NCI-H226 (cell line): ENCODE measurements at regions not wholly inside any gene's neighbourhood (a gene's known extent, or its start where the extent isn't known, plus 50 kb on each side); places are given as distances from the start of the nearest gene placed in this dataset.
"Not testable (repeated sequence)": the region's sequence is repeated elsewhere in the genome, so short reads cannot be mapped to it uniquely, and the experiment has no call there.

Source experiments
- DNase-seq: peaks from one replicate; pipeline ENCODE4 v3.0.0-alpha.2; 2015

DNA sequence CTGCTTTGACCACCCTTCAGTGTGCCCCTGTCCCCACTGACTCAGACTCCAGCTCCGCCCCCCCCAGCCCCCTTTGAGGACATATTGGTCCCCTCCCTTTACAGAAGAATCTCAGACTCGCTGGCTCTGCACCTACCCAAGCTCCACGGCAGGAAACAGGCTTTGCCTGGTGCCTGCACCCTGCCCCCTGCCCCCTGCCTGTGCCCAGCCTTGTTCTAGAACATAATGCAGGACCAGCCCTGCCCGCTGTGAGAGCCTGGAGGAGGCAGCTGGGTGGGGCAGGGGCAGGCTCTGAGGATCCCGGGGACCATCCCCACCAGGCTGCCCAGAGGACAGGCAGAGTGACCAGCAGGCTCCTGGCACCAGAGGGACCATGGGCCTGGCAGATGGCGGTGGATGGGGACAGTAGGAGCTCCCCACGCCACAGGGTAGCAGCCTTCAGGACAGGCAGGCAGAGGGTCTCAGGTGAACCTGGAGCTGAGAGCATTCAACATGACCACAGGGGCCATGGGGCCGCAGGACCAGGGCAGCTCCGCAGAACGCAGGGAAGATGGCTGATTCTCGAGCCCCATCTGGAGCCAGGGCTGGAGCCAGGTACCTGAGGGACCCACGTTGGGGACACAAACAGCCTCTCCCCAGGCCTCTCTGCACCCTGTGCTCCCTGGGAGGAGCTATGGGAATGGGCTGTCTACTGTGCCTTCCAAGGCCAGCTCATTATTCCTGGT lies 165.0 kb upstream of the FOXD4L5 start:
- not testable (repeated sequence) for DNase-seq

DNA sequence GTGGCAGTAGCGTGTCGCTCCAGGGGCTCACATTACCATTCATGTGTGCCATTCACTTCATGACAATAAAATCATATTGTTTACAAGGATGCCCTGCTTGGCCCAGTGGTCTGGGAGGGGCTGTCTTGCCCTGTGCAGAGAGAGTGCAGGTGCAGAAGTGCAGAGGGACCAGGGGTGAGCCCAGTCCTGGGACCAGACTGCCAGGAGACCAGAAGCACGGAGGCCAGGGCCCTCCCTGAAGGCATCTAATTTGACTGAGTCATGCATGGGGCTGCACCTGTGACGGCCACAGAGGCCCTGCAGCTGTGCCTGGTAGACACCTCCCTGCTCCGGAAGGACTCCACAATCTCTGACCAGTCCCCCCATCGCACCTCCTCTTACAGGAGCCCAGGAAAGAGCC lies 164.4 kb upstream of the FOXD4L5 start:
- DNase-seq, result no peak

DNA sequence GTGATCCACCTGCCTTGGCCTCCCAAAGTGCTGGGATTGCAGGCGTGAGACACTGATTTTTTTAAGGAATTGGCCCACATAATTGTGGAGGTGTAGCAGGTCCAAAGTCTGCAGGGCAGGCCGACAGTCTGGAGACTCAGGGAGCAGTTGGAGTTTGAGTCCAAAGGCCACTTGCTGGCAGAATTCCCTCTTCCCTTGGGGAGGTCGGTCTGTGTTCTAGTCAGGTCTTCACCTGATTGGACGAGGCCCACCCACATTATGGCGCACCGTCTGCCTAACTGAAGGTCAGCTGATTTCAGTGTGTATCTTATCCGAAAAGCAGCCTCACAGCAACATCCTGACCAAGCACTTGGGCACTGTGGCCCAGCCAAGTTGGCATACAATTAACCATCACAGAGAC lies 162.1 kb upstream of the FOXD4L5 start:
- not testable (repeated sequence) for DNase-seq

DNA sequence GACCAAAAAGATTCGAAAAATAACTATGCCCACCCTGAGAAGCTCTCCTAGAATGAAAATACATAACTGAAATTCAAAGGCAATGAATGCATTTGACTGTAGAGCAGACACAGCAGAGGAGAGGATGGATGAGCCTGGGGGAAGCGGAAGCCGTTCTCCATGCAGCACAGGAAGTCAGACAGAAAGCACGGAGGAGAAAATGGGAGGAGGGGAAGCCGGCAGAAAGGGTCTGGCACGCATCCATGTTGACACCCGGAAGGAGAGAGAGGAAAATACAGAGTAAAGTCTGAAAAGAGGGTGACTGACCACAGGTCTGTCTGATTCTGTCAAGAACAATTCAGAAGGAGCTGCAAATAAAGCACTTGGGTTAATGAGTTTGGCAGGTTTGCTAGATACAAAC lies 161.0 kb upstream of the FOXD4L5 start:
- DNase-seq, result not testable (repeated sequence)

DNA sequence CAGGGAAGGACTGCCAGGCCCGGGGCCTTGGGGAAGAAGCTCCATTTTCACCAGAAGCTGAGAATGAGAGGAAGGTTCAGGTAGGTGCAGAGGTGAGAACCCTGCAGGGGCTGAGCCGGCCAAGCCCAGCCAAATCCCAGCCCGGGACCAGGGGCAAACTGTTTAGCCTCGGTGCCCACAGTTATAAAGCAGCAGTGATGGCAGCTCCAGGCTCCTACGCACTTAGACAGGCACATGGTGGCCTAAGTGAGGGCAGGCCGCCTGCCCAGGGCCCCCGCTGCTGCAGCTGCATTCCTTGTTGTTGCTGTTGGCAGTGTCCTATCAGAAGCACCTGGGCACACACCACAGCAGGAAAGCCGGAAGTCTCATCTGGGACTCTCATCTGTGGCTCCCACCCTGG lies 159.9 kb upstream of the FOXD4L5 start:
- DNase-seq, result no peak

DNA sequence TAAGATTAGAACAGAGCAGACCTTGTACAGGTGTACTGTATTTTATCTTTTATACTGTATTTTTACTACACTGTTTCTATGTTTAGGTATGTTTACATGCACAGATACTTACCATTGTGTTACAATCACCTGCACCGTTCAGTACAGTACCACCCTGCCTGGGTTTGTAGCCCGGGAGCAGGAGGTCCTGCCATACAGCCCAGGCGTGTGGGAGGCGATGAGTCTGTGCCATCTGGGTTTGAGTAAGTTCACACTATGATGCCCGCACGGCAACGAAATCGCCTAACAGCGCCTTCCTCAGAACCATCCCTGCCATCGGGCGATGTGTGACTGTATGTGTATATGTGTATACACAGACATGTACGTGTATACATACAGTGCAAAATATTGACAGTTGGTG lies 157.1 kb upstream of the FOXD4L5 start:
- not testable (repeated sequence) for DNase-seq

DNA sequence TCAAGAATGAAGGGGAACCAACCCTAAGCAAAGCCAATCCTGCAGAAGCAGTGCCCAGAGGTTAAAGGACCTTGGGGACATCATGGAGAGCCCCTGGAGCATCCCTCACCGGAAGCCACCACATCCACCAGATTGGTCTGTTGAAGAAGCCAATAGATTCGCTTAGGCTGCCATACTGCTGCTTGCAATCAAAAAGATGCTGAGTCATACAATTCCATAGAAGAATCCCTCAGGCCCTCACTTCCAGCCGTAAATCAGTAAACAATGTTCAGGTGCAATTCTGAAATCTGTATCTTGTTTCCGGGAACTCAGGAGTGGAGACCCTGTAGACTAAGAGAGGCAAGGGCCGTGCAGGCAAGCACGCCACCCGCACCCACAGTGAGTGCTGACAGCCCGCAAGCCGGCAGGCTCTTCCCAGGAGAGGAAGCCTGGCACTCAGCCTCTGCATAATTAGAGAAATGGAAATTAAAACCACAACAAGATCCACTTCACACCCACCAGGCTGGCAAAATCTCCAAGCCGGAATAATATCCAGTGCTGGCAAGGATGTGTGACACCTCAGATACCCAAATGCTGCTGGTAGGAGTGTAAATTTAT lies 156.4 kb upstream of the FOXD4L5 start:
- DNase-seq, result not testable (repeated sequence)

DNA sequence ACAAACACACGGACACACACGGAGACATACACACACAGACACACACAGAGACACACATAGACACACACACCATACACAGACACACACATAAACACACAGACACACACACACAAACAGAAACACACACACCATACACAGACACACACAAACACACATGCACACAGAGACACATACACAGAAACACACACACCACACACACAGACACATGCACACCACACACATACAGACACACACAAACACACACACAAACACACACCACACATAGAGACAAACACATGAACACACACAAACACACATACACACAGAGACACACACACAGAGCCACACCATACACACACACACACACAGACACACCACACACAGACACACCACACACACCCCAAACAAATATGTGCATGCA lies 152.7 kb upstream of the FOXD4L5 start:
- no peak for DNase-seq

DNA sequence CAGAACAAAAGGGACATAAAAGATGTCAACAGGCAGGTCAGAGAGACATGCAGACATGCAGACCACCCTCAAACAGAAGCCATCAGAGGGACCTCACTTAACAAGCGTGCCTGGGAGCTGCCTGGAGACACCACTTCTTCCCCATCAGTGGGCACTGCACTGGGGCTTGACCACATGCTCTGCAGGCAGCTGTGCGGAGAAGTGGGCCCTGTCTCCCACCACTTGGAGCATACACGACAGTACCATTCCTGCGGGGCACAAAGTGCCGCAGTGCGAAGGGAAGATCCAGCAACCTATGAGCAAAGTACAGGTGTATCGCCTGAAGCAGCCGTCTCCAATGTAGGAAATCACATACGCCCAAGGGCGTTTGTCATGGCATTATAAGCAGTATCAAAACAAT lies 150.5 kb upstream of the FOXD4L5 start:
- DNase-seq, result no peak

DNA sequence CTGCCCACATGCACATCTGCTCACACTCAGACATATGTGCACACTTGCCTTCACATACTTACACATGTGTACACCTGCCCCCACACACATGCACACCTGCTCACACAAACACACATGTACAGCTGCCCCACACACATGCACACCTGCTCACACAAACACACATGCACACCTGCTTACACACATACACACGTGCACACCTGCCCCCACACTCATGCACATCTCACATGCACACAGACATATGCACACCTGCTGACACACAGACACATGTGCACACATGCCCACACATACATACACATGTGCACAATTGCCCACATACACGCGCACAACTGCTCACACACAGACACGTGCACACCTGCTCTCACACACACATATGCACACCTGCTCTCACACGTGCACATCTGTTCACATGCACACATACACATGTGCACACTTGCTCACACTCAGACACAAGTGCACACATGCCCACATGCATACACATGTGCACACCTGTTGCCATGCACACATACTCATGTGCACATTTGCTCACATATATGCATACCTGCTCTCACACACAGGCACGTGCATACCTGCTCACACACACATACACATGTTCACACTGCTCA lies 147.8 kb upstream of the FOXD4L5 start:
- DNase-seq, result no peak

DNA sequence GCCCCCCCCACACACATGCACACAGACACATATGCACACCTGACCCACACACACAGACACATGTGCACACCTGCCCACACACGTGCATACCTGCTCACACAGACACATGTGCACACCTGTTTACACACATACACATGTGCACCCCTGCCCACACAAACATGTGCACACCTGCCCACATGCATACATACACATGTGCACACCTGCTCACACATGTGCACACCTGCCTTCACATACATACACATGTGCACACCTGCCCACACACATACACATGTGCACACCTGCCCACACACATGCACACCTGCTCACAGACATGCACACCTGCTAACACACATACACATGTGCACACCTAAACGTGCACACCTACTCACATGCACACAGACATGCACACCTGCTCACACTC lies 147.0 kb upstream of the FOXD4L5 start:
- no peak for DNase-seq

DNA sequence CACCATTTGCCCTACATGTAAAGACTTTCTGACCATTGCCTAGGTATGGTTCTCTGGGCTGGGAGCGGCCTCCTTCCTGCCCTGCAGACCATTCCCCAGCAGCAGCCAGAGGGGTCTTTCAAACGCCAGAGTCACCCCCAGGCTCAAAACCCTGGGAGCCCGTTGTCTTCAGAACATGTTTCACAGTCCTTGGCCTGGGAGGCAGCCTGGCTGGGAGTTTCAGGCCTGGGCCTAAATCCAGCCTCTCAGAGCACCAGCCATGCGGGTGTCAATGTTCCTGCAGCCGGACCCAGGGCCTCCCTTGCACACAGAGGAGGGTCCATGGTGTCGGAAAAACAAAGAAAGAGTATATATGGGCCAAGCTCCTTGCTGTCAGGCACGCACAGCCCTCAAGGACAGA lies 145.2 kb upstream of the FOXD4L5 start:
- DNase-seq, result no peak

DNA sequence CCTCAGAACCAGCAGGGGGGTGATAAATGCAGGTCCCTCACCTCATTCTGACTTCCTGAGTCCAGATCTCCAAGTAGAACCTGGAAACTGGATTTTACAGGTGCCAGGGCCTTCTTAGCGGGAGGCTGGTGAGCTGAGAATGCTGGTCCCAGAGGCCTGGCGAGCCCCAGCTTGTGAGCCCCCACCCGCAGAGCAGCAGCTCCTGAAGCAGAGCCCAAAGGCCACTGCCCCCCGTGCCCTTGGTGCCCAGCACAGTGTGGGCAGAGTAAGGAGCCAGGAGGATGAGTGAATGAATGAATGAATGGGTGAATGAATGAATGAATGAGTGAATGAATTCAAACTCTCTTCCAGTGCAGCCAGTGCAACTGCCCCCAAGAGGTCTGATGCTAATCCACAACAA lies 142.4 kb upstream of the FOXD4L5 start:
- DNase-seq, result not testable (repeated sequence)

DNA sequence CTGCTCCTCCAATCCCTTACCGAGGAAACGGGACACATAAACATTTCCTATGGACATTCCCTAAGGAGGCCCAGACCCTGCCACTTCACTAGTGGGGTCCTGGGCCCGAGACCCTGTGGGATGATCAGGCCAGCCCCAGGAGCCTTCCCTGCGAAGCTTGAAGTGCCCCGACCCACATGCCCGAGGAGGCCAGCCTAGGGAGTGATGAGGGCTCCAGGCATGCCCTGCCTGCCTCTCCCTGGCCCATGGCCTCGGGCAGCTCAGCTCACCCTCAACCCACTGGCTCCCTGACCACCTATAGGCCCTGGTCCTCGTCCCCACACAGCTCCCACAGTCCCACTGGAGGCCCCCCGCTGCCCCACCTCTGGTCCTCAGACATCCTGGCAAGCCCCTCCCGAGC lies 141.8 kb upstream of the FOXD4L5 start:
- not testable (repeated sequence) for DNase-seq

DNA sequence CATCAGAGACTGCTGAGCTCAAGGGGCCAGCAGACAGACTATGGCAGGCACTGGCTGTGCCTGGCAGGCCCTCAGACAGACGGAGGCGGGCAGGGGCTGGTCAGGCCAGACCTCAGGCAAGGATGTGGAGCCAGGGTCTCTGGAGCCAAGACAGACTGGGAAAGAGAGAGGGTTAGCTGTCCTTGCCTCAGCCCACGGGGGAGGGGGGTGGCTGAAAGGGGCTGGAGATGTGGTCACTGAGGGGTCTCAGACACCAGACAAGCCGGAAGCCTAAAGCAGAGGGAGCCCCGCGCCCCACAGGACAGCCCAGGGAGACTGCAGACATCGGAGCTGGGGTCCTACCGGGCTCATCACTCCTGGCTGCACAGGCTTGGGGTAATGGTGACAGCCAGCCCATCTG lies 141.2 kb upstream of the FOXD4L5 start:
- no peak for DNase-seq

DNA sequence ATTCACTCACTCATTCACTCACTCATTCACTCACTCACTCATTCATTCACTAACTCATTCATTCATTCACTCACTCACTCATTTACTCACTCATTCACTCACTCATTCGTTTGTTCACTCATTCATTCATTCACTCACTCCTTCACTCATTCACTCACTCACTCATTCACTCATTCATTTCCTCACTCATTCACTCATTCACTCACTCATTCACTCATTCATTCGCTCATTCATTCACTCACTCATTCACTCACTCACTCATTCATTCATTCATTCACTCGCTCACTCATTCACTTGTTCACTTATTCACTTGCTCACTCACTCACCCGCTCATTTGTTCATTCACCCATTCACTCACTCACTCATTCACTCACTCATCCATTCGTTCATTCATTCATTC lies 140.2 kb upstream of the FOXD4L5 start:
- DNase-seq, result not testable (repeated sequence)

DNA sequence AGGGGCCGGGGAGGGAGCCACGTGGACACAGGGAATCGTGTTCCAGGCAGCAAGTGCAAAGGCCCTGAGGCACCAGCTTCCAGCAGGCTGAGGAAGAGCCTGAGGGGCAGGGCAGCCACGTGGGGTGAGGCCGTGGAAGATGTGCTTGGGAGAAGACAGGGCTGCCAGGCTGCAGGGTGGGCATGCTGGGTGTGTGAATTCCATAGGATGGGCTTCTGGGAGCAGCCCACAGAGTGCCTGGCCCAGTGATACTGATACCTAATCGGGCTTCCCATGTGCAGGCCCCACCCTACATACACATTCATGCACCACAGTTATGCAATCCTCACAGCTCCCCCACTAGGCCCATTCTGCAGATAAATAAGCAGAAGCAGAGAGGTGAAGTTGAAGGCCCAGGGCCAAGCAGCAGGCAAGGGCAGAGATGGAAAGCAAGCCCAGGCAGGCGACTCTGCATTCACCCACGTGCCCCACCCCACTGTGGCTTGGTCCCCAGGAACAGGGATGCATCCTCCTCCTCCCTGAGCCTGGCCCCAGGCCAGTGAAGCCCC lies 139.5 kb upstream of the FOXD4L5 start:
- not testable (repeated sequence) for DNase-seq

DNA sequence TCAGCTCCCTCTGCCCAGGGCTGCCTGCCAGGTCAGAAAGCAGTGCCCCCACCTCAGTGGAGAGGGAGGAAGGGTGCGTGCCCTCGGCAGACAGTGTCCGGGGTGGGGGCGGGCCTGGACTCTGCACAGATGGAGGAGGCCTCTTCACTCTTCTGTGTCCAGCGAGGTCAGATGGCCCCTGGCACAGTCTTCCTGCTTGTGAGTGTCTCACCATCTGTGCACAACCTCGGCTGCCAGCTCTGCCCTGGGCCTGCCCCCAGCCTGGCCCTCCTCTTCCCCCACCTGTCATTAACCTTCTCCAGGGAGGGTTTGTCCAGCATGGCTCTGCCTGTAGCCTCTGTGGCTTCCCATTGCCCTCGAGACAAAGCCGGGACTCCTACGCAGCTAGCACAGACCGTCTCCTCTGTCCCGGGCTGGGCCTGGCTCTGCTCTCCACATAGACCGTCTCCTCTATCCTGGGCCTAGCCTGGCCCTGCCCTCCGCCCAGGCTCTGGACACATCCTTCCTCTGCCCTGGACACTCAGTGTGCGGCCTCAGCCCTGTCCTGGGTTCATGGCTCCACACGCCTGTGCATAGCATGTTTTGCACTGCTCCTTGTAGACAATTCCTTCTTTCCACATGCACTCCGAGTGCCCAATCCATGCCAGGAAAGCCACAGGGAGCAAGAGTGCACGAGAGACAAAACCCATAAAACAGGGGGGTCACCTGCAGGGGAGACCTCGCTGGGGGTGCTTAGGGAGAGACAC lies 138.9 kb upstream of the FOXD4L5 start:
- not testable (repeated sequence) for DNase-seq

DNA sequence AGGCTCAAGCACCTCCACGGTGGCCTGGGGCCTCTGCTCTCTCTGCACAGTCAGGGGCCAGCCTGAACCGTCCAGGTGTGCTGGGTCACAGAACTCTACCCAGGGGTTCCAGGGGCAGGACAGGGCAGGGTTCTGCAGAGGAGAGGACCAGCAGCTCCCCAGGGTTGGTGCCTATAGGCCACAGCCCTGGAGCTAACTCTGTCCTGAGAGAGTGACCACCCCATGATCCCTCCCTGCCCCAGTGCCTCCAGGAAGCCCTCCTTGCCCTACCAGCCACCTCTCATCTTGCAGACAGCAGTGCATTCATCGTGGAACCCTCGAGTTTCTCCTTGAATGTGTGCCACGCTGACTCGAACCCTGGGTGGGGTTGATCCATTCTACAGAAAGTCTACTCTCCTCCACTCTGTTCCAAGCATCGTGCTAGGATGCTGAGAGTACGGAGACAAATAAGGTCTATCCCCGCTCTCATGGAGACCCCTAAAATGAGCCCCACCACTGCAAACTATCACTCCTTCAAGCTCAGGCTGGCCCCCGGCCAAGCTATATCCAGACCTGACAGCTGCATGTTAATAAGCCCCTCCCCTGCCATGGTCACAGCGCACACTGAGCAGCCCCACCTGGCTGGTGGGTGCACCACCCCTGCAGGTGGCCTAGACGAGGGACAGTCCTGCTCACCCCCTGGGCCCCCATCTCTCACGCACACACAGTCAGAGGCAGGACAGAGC lies 138.1 kb upstream of the FOXD4L5 start:
- not testable (repeated sequence) for DNase-seq

DNA sequence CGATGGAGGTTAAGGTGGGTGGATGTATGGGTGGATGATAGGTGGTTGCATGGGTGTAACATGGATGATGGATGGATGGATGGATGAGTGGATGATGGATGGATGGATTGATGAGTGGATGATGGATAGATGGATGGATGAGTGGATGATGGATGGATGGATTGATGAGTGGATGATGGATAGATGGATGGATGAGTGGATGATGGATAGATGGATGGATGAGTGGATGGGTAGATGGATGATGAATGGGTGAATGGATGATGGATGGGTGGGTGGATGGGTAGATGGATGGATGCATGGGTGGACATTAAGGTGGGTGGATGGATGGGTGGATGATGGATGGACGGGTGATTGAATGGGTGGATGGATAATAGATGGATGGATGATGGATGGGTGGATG lies 136.5 kb upstream of the FOXD4L5 start:
- DNase-seq, result not testable (repeated sequence)

DNA sequence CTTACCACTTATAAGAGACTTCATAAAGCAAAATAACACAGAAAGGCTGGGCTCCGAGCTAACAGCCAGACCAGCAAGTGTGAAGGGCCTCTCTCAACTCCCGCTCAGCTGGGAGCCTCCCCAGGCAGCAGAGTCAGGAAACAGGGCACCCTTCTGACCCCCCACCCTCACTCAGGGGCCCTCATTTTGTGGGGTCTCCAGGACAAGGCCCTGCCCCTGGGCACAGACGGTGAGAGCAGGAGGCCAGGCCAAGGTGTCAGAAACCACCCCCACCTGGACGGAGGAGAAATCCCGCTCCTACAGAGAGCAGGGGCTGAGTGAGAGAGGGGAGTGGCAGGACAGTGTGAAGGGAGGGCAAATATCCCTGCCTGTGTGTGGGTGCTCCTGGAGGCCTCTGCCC lies 135.8 kb upstream of the FOXD4L5 start:
- no peak for DNase-seq

DNA sequence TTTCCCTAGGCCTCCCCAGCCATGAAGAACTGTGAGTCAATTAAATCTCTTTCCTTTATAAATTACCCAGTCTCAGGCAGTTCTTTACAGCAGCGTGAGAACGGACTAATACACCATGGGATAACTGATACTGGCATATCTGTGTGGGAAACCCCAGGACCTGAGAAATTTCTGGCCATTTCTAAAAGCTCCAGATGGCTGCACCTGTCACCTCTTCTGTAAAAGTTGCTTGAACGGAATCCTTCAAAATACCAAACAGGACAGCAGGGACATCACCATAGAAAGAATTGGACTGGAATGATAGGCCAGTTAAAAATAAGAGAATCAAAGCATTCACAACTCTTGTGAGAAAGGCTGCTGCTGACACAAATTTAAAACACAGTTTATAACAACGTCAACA lies 134.0 kb upstream of the FOXD4L5 start:
- DNase-seq, result not testable (repeated sequence)

DNA sequence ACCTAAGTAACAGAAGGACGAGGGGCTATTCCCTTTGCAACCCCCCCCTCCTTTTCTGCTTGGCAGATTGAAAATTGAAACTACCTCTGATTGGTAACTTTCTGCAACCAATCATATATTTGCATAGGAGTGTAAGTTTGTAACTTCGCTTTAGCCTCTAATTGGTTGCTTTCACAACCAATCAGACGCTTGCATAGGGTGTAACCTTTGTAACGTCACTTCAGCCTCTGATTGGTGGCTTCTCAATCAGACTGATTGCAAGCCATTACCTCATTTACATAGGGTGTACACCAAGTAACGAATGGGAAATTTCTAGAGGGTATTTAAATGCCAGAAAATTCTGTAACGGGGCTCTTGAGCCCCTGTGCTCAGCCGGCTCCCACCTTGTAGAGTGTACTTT lies 131.9 kb upstream of the FOXD4L5 start:
- DNase-seq, result not testable (repeated sequence)
